Pancreas (tissue), 10 donors: ENCODE measurements at regions not wholly inside any gene's neighbourhood (a gene's known extent, or its start where the extent isn't known, plus 50 kb on each side); places are given as distances from the start of the nearest gene placed in this dataset.

Source experiments
- ATAC-seq, 4 donors: fragments of 200-7000 bp; cut with Tn5 transposase; one replicate each; pipeline versions ENCODE4 v1.8.0 to v1.9.1; 2020; ENCODE audit warnings: mild to moderate bottlenecking in 4 of 4, moderate library complexity in 4 of 4
- DNase-seq, 6 donors: peaks; one replicate each; pipeline ENCODE4 v3.0.0-alpha.2; 2020
- FAIRE-seq: peaks from 2 replicates; lab custom pipeline; 2012; peaks lifted over from hg19 to GRCh38; lab: Jason Lieb, UNC
- H3K27ac ChIP-seq, 4 donors: fragments of 200-600 bp; sonication (generic); 1 replicate in 3 of 4; 2 replicates in 1 of 4; pipeline versions ENCODE4 v1.5.0 to v1.8.0; 2020
- H3K27me3 ChIP-seq, 4 donors: fragments of 200-600 bp; one replicate each; pipeline ENCODE4 v1.8.0; 2021
- H3K36me3 ChIP-seq, 3 donors: fragments of 200-600 bp; sonication (generic) in 1 of 3; one replicate each; pipeline versions ENCODE4 v1.5.0 to v1.8.0; 2020 to 2021
- H3K4me1 ChIP-seq, 3 donors: fragments of 200-600 bp; one replicate each; pipeline ENCODE4 v1.8.0; 2021
- H3K4me3 ChIP-seq, 4 donors: fragments of 200-600 bp; sonication (generic) in 2 of 4; one replicate each; pipeline versions ENCODE4 v1.5.0 to v1.8.0; 2020 to 2021
- H3K9me3 ChIP-seq, 4 donors: fragments of 200-600 bp; one replicate each; pipeline ENCODE4 v1.8.0; 2021
- CTCF ChIP-seq, 4 donors: fragments of 200-600 bp; sonication (generic) in 3 of 4; IDR thresholded peaks; one replicate each; pipeline versions ENCODE4 v1.5.0 to v1.8.0; 2021; ENCODE audit warnings: antibody characterized with exemption in 4 of 4
- WGBS, 2 donors: extraction: QIAGEN DNeasy Blood & Tissue Kit; methylation state at CpG; one replicate each; pipeline ENCODE4 v1.1.7; 2013; 5-methylcytosine and 5-hydroxymethylcytosine counted together
- intact Hi-C, 3 donors: fragments of 100-400 bp; cut with DNase I; formaldehyde crosslinking; loops; one replicate each; pipeline versions ENCODE4 v1.11.1 to v1.14.2; 2022
- donor health status: healthy with polysubstance abuse.
- donor health status: DM: no; HTN: no; CAD: no; lungs with moderate emphysema.
- donor health status: DM: no; HTN: no; CAD: no.
- donor health status: control.
- donor health status: control.
- donor health status: Bipolar disorder and iron deficiency.
- donor health status: DM: yes; HTN: yes; CAD: no.
- donor health status: DM: no; HTN: no; CAD: no.
- donor health status: DM: no; HTN: no; CAD: no.
- donor health status: DM: yes; HTN: yes; CAD: no.

- no peaks in the 10 kb centered on the region for H3K27me3 ChIP-seq
- H3K4me3 ChIP-seq, result no peak overlapping the region
- H3K4me1 ChIP-seq, result no peaks in the 10 kb centered on the region
- no peak for FAIRE-seq
- no peak overlapping the region for H3K27ac ChIP-seq
- no peak for ATAC-seq
- H3K36me3 ChIP-seq, result no peaks in the 10 kb centered on the region
- 80 to 81% methylated on average over 6 of the region's 6 CpGs for WGBS, 2 donors
- DNase-seq, result no peak
- H3K9me3 ChIP-seq, result no peaks in the 10 kb centered on the region
- intact Hi-C loops, result no loop called here
- TF ChIP-seq CTCF (IDR thresholded peaks at IDR 0.05), result no peak
Measured at GRCh38 chr4:151888367-151888866, 127.6 kb upstream of the GATB start.

GRCh38 chr4:151887816-151888180 is 127.0 kb upstream of the GATB start:
- WGBS, 2 donors, result 85 to 89% methylated on average over 3 of the region's 3 CpGs
- Histone ChIP-seq H3K4me1 (no peaks in the 10 kb centered on the region), H3K36me3 (no peaks in the 10 kb centered on the region), H3K27ac (no peak overlapping the region), H3K27me3 (no peaks in the 10 kb centered on the region), H3K9me3 (no peaks in the 10 kb centered on the region), H3K4me3 (no peak overlapping the region)
- ATAC-seq (no peak), DNase-seq (no peak), FAIRE-seq (no peak)
- no peak for TF ChIP-seq CTCF (IDR thresholded peaks at IDR 0.05)
- intact Hi-C loops, result no loop called here

GRCh38 chr4:151887031-151887815 is 126.4 kb upstream of the GATB start:
- WGBS, 2 donors, result 75 to 80% methylated on average over 9 of the region's 9 CpGs
- Histone ChIP-seq H3K27me3 (no peaks in the 10 kb centered on the region), H3K9me3 (no peaks in the 10 kb centered on the region), H3K4me1 (no peaks in the 10 kb centered on the region), H3K36me3 (no peaks in the 10 kb centered on the region), H3K4me3 (no peak overlapping the region), H3K27ac (no peak overlapping the region)
- TF ChIP-seq CTCF (IDR thresholded peaks at IDR 0.05), result no peak
- no peak for DNase-seq
- intact Hi-C loops, result no loop called here
- no peak for FAIRE-seq
- ATAC-seq, result peak in 1 of 4 donors; percentile 66

- no peak for DNase-seq
- no peak for FAIRE-seq
- TF ChIP-seq CTCF (IDR thresholded peaks at IDR 0.05), result no peak
Measured at GRCh38 chr4:151885123-151885522, 124.3 kb upstream of the GATB start.

GRCh38 chr4:151883747-151884146 is 122.9 kb upstream of the GATB start:
- Histone ChIP-seq H3K36me3 (no peaks in the 10 kb centered on the region), H3K4me3 (no peak overlapping the region), H3K27me3 (no peaks in the 10 kb centered on the region), H3K4me1 (no peaks in the 10 kb centered on the region), H3K27ac (no peak overlapping the region), H3K9me3 (no peaks in the 10 kb centered on the region)
- 77 to 91% methylated on average over 4 of the region's 4 CpGs for WGBS, 2 donors
- intact Hi-C loops, result no loop called here
- no peak for DNase-seq
- no peak for FAIRE-seq
- ATAC-seq, result no peak
- TF ChIP-seq CTCF (IDR thresholded peaks at IDR 0.05), result no peak

More at GRCh38 chr4:151885123-151885522, 124.3 kb upstream of the GATB start:
- no peak overlapping the region for H3K27ac ChIP-seq
- no peaks in the 10 kb centered on the region for H3K36me3 ChIP-seq
- no peaks in the 10 kb centered on the region for H3K27me3 ChIP-seq
- intact Hi-C loops, result no loop called here
- H3K4me1 ChIP-seq, result no peaks in the 10 kb centered on the region
- WGBS, 2 donors, result 76 to 85% methylated on average over 5 of the region's 5 CpGs
- ATAC-seq, result no peak
- H3K9me3 ChIP-seq, result no peaks in the 10 kb centered on the region
- H3K4me3 ChIP-seq, result no peak overlapping the region
